NCI-H82 (cell line): ENCODE measurements at regions not wholly inside any gene's neighbourhood (a gene's known extent, or its start where the extent isn't known, plus 50 kb on each side); places are given as distances from the start of the nearest gene placed in this dataset.
"Not testable (repeated sequence)": the region's sequence is repeated elsewhere in the genome, so short reads cannot be mapped to it uniquely, and the experiment has no call there.

Experiments used
- DNase-seq: peaks from one replicate; lab custom pipeline; 2025; lab: John Stamatoyannopoulos, UW

DNA sequence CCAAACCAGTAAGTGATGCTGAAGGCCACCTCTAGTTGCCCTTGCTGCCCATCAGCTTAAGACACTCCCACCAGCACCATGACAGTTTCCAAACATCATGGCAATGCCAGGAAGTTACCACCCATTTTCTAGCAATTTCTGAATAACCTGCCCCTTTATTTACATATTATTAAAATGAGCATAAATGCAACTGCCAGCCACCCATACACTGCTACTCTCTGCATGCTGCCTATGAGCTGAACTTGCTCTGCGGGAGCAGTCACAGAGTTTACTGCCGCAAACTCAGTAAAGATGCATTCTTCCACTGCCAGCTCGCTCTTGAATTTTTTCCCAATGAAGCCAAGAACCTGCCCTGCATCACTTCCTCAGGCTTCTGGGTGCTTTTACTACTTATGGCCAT, 212.6 kb downstream of the SH2D4B start:
- no peak for DNase-seq

- DNase-seq = peak; percentile 17
Measured at GRCh38 chr10:80751940-80752339, 214.2 kb downstream of the SH2D4B start.

DNA sequence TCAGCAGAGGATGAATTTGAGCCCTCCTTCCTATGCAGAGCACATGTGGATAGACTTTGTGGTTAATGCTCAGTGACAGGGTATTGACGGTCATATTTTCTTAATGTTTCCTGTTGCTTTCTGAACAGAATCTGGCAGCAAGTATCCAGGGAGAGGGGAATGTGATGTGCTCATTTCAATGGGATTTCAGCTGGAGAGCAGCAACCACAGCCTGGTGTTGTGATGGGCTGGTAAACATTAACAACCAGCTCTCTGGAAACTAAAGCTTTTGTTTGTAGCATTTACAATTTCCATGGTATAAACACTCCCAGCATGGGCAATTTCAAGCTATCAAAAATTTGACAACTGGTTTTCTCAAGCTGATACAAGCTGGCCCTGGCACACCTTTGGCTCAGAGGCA, 215.9 kb downstream of the SH2D4B start:
- no peak for DNase-seq

- DNase-seq = no peak
Measured at GRCh38 chr10:80755893-80756292, 218.2 kb downstream of the SH2D4B start.

DNA sequence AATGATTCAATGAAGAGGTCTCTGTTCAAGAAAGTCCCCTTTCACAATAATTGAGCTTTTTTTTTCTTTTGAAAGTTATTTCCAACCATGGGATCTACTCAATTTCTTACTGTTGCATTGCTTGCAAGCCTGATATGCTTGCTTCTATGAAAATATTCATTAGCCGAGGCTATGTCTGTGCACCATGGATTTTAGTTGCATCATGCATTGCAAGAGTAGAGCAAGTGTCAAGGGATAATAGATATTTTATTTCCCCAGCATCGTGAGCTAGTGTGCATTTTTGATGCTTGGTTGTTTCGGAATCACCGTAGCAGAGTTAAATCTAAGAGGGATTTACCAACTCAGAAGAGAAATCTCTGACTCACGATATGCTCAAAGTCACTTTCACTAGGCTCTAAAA, 222.0 kb downstream of the SH2D4B start:
- no peak for DNase-seq

DNA sequence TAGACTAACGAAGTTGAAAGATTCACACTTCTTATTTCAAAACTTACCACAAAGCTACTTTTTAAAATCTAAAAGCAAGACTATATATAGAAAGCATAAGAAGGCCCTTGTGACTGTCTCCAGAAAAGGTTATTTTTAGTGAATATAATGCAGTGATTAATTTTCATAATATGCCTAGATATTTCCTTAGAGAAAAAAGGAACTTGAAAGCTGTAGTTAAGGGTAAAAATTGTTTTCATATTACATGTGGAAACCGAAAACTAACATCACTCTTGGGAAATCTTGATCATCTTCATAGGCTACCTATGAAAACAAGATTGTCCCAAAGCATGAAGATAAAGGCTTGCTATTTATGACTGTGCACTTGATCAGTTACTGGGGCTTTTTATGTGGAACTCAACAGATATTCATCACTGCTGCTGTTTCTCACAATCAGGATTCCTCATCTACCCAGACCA, 223.2 kb downstream of the SH2D4B start:
- no peak for DNase-seq

GRCh38 chr10:80767963-80768362, 230.3 kb downstream of the SH2D4B start:
- no peak for DNase-seq

DNA sequence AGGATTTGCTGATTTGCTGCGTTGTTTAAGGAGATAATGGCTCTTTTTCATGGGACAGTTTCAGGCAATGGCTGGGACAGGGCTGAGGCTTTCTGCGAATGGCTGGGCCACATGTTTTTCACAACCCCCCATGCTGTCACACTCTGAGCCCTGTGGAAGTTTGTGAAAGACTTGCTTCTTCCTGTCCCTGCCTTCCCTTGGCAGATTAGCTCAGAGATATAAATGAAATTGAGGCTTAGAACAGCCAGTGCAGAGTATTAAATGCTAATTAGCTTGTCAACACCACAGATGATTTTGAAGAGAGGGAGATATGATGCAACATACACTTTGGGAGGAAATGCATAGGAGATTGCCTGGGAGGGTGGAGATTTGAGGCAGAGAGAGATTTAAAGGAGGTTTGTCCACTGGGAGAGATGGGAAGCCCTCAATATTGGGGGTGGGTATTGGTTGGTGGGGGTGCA, 232.0 kb downstream of the SH2D4B start:
- DNase-seq = peak; percentile 72

DNA sequence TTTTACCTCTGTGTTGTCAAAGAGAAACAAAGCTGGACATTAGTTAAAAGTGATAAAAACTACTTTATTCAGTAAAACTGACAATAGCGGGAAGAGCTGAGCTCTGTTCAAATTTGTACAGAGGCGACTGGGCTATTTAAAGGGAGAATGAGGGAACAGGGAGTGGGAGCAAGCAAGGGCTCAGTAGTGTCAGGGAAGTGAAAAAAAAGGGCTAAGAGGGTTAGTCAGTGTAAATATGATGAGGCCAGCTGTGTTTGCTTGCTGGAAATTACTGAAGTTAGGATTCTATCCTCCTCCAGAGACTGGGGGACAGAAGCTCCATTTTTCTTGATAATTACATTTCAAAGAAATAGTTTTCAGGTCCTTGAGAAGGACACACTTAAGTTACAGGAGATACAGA, 232.5 kb downstream of the SH2D4B start:
- no peak for DNase-seq

DNA sequence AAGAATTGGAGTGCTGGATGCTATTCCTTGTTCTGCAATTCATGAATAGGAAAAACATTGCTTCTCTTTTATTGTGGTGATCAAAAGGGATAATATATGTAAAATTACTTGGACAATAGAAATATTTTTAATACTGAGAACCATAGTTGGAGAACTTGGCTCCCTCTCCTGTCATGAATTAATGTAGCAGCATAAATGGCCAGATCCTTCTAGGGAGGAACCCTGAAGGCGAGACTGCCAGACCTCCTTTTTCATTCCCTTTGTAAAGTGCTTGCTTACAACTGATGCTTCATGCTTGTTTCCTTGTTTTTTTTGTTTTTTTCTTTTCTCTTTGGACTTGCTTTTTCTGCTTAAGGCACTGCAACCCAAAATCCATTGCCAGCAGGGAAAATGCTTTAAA, 233.6 kb downstream of the SH2D4B start:
- DNase-seq = no peak

- DNase-seq = no peak
Measured at GRCh38 chr10:80771902-80772555, 234.3 kb downstream of the SH2D4B start.

- no peak for DNase-seq
Measured at GRCh38 chr10:80772596-80772995, 234.9 kb downstream of the SH2D4B start.

GRCh38 chr10:80784695-80785094, 247.0 kb downstream of the SH2D4B start:
- DNase-seq = no peak

GRCh38 chr10:80786322-80786721, 248.6 kb downstream of the SH2D4B start:
- DNase-seq = no peak

DNA sequence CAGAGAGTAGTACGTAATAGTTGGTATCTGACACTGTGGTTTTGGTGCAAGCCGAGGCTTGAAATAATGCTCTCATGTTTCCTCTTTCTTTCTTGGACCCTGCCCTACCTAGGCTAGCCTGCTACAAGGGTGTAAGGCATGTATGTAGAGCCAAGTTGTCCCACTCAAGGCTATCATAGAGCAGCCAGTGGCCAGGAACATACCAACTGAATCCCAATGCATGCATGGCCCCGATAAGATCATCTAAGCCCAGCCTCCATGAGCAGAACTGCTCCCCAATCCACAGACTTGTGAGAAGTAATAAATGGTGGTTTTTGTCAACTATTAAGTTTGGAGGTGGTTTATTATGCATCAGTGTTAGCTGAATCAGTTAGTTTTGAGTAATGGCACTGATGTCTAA, 250.2 kb downstream of the SH2D4B start:
- DNase-seq = no peak

- no peak for DNase-seq
Measured at GRCh38 chr10:80794994-80795393, 257.3 kb downstream of the SH2D4B start.

DNA sequence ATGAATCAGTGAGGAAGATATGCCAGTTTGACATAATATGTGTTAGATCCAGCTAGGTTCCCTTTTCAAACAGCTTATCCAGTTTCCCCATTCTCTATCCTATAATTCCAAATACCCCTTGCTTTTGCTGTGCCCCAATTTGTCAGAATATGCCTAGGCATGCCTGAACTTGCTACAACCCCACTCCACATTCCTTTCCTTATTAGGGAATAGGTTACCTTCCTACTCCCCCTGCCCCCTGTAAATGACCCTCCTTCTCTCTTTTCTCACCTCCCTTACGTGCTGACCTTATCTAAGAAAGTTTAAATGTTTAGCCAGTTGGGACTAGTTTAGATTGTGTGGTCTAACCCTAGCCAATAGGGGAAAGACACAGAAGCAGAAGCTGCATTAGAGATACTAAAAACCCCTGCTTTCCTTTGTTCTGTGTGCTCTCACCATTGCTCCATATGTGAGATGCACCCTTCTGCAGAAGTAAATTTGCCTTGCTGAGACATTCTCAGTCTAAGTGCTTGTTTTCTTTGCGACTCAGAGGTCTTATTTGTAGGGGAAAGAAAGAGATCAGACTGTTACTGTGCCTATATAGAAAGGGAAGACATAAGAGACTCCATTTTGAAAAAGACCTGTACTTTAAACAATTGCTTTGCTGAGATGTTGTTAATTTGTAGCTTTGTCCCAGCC, 267.8 kb downstream of the SH2D4B start:
- no peak for DNase-seq

GRCh38 chr10:80814147-80814652, 276.5 kb downstream of the SH2D4B start:
- no peak for DNase-seq

GRCh38 chr10:80829151-80829550, 291.4 kb downstream of the SH2D4B start:
- no peak for DNase-seq

DNA sequence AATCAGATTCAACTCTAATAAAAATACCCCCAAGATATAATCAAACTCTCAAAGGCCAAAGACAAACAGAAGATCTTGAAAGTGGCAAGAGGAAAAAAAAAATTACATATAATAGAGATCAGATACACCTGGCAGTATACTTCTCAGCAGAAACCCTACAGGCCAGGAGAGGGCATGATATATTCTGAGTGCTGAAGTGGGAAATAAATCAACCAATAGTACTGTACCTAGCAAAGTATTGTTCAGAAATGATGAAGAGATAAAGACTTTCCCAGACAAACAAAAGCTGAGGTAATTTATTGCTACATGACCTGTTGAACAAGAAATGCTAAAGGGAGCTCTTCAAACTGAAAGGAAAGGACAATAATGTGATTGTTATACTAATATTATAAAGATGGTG, 291.9 kb downstream of the SH2D4B start:
- DNase-seq = no peak

GRCh38 chr10:80832693-80833092, 295.0 kb downstream of the SH2D4B start:
- not testable (repeated sequence) for DNase-seq

- DNase-seq = peak; percentile 74
Measured at GRCh38 chr10:80855348-80855971, 317.8 kb downstream of the SH2D4B start.

DNA sequence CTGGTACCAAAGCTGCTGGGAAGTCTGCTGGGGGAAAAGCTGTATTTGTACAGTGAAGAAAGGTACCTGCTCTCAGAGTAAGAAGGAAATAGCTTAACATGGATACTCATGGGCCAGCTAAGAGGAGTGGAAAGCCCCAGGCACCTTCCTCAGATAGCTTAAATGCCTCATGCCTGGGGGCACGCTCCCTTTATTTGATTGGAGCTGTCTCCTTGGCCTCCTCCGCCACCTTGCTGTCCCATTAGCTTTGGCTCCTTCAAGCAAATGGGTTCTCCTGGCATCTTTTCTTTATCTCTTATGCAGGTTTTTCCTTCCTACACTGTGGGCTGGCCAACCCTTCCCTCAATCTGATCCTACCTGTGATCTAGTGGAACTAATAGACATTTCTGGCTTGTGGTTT, 318.5 kb downstream of the SH2D4B start:
- no peak for DNase-seq
